Body of pancreas (tissue), 4 donors: ENCODE measurements at regions not wholly inside any gene's neighbourhood (a gene's known extent, or its start where the extent isn't known, plus 50 kb on each side); places are given as distances from the start of the nearest gene placed in this dataset.

Source experiments
- CTCF ChIP-seq, 7 experiments: fragments of 450-650 bp in 4 of 7; fragments of 200-600 bp in 3 of 7; sonication (generic) in 3 of 7; IDR thresholded peaks; one replicate each; pipeline ENCODE4 v1.5.1; 2016 to 2019; ENCODE audit warnings: antibody characterized with exemption in 7 of 7
- POLR2A ChIP-seq, 3 donors: fragments of 450-650 bp; IDR thresholded peaks; one replicate each; pipeline ENCODE4 v1.6.1; 2016; ENCODE audit warnings: antibody characterized with exemption in 3 of 3, mild to moderate bottlenecking in 2 of 3

DNA sequence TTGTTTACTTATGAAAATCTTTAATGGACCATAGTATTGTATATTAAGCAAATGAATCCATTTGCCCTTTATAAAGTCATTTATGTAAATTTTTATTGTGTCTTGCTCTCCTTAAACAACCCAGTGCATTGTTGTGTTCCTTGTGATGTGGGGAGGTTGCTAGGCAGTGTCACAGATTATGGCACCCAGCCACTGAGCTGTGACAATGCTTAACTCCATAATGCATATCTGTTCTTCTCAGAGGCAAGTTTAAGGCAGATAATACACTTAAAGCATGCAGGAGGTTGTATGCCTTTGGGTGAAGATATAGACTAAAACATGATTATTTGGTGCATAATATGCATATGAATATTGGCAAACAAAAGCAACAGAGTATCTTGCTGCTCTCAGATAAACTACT lies 269.6 kb upstream of the RIOK2 start:
- no peak for TF ChIP-seq CTCF (IDR thresholded peaks at IDR 0.05)
- TF ChIP-seq POLR2A (IDR thresholded peaks at IDR 0.05), result no peak
